ENCODE measurements at regions not wholly inside any gene's neighbourhood (a gene's known extent, or its start where the extent isn't known, plus 50 kb on each side); places are given as distances from the start of the nearest gene placed in this dataset.
"Not testable (repeated sequence)": the region's sequence is repeated elsewhere in the genome, so short reads cannot be mapped to it uniquely, and the experiment has no call there.

DNA sequence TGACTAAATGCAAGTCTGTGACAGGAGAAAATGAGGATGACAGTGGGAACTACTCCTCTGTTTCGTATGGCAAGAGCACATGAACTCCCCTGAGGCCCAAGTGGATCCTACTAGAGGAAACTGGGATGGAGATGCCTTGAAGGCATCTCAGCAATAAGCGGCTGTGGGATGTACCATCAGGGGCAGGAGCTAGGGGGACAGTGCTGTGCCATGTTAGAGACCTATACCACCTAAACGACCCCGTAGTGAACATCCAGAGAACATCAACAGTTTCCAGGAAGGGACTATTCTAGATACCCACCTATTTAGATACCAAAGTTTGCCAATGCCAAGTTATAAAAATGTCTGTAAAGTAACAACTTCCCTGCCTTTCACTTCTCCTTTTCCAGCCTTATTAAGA lies 860.8 kb upstream of the ACVR2A start:
- FAIRE-seq (no peak), DNase-seq (ENCODE audit: low read depth) (no peak)
- TF ChIP-seq, protein P1, sequence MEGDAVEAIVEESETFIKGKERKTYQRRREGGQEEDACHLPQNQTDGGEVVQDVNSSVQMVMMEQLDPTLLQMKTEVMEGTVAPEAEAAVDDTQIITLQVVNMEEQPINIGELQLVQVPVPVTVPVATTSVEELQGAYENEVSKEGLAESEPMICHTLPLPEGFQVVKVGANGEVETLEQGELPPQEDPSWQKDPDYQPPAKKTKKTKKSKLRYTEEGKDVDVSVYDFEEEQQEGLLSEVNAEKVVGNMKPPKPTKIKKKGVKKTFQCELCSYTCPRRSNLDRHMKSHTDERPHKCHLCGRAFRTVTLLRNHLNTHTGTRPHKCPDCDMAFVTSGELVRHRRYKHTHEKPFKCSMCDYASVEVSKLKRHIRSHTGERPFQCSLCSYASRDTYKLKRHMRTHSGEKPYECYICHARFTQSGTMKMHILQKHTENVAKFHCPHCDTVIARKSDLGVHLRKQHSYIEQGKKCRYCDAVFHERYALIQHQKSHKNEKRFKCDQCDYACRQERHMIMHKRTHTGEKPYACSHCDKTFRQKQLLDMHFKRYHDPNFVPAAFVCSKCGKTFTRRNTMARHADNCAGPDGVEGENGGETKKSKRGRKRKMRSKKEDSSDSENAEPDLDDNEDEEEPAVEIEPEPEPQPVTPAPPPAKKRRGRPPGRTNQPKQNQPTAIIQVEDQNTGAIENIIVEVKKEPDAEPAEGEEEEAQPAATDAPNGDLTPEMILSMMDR (IDR thresholded peaks at IDR 0.05; ENCODE audit: insufficient read depth, low read length, severe bottlenecking): no peak
- Histone ChIP-seq H3K4me3 (ENCODE audit: low read depth, low read length) (no peak overlapping the region), H3K36me3 (ENCODE audit: control insufficient read depth, insufficient read depth, low read length) (no peaks in the 10 kb centered on the region), H3K27me3 (ENCODE audit: control insufficient read depth, insufficient read depth, low read length) (no peaks in the 10 kb centered on the region)

DNA sequence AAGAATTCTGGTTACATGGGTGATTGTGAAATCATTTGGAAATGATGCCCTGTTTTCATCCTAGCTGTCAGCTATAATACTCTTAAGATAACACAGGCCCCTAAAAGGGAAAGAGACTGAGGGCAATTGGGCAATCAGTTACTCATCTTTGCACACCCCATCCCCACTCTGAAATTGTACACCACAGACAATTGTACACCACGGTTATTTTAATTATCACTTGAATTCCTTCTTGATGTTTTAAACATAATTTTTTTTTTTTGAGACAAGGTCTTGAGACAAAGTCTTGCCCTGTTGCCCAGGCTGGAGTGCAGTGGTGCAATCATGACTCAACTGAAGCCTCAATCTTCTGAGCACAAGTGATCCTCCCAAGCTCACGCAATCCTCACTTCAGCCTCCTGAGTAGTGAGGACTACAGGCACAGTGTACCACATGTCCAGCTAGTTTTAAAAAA lies 862.4 kb upstream of the ACVR2A start:
- TF ChIP-seq, protein P1 (IDR thresholded peaks at IDR 0.05; ENCODE audit: insufficient read depth, low read length, severe bottlenecking): no peak
- DNase-seq (ENCODE audit: low read depth) (peak; percentile 86), FAIRE-seq (no peak)
- Histone ChIP-seq H3K4me3 (ENCODE audit: low read depth, low read length) (no peak overlapping the region), H3K36me3 (ENCODE audit: control insufficient read depth, insufficient read depth, low read length) (no peaks in the 10 kb centered on the region), H3K27me3 (ENCODE audit: control insufficient read depth, insufficient read depth, low read length) (no peaks in the 10 kb centered on the region)

DNA sequence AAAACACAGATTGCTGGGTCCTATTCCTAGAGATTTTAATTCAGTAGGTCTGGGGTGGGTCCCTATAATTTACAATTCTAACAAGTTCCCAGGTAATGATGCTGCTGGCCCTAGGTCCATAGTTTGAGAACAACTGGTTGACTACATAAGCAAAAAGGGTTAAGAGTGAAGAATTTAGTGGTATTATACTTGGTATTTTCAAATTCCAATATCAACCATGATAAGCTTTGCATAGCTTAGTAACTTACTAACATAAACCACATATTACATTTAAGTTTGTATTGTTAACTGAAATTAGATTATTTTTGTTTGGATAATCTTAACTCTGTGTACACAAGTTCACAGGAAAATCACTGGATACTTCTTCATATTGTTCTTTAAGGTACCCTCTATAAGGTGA lies 862.9 kb upstream of the ACVR2A start:
- H3K4me3 ChIP-seq (ENCODE audit: low read depth, low read length): no peak overlapping the region
- DNase-seq (ENCODE audit: low read depth): no peak
- no peak for FAIRE-seq
- no peaks in the 10 kb centered on the region for H3K36me3 ChIP-seq (ENCODE audit: control insufficient read depth, insufficient read depth, low read length)
- H3K27me3 ChIP-seq (ENCODE audit: control insufficient read depth, insufficient read depth, low read length): no peaks in the 10 kb centered on the region
- TF ChIP-seq, protein P1 (IDR thresholded peaks at IDR 0.05; ENCODE audit: insufficient read depth, low read length, severe bottlenecking): no peak

DNA sequence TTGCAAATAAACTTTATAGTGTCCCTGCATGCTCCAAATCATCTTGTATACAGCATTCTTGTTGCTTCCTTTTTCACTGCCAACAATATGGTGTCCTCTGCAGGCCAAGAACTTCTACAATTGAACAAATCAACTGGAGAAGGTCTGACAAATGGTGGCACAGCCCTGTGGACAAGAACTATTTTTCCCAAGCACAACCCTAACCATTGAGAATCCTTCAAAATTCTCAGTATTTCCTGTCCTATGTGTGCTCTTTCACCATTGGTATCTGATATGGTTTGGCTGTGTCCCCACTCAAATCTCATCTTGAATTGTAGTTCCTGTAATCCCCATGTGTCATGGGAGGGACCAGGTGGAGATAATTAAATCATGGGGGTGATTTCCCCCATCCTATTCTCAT lies 865.1 kb upstream of the ACVR2A start:
- TF ChIP-seq, protein P1 (IDR thresholded peaks at IDR 0.05; ENCODE audit: insufficient read depth, low read length, severe bottlenecking): no peak
- no peak for FAIRE-seq

DNA sequence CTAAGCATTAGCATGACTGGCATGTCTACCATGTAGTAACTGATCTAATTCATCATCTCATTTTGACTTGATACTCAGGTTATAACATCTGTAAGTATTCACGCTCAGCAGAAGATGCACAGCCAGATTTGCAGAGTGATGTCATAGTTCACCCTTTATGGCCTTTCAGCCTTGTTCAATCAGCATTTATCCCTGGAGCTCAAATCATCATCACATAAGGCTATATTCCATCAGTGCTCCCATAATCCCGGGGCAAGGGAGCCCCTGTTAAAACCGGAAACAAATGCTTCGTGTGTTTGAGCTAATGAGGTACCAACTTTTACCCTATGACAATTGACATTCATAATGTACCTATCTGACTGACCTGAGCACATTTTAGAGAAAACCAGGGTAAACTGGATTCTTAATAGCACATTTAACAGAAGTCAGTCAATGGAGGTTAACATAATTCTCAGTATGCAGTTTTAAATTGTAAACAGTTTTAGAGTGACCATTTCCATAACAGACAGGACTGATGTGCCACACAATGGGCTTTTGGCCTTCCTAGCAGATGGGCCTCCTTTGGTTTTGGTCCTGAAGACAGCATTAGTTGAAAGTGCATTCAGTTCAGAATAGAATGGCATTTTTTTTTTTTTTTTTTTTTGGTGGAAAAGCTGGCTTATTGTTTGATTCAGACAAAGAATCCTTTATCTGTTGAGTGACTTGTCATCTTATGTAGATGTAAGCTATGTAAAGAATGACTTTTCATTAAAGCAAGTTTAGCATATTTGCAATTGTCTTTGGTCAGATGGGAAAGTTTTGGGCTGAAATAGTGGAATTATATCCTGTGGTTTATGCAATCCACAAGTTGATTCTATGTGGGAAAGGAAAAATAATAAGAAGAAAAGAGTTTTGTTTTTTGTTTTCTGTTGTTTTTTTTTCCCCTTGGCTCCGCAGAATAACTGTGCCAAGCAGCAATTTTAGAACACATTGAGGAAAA lies 866.0 kb upstream of the ACVR2A start:
- H3K4me3 ChIP-seq (ENCODE audit: low read depth, low read length): no peak overlapping the region
- H3K27me3 ChIP-seq (ENCODE audit: control insufficient read depth, insufficient read depth, low read length): no peaks in the 10 kb centered on the region
- TF ChIP-seq, protein P1 (IDR thresholded peaks at IDR 0.05; ENCODE audit: insufficient read depth, low read length, severe bottlenecking): no peak
- no peaks in the 10 kb centered on the region for H3K36me3 ChIP-seq (ENCODE audit: control insufficient read depth, insufficient read depth, low read length)
- FAIRE-seq (no peak), DNase-seq (ENCODE audit: low read depth) (no peak)

More for the DNA sequence above, 865.1 kb upstream of the ACVR2A start:
- Histone ChIP-seq H3K4me3 (ENCODE audit: low read depth, low read length) (no peak overlapping the region), H3K36me3 (ENCODE audit: control insufficient read depth, insufficient read depth, low read length) (no peaks in the 10 kb centered on the region), H3K27me3 (ENCODE audit: control insufficient read depth, insufficient read depth, low read length) (no peaks in the 10 kb centered on the region)
- DNase-seq (ENCODE audit: low read depth): no peak

DNA sequence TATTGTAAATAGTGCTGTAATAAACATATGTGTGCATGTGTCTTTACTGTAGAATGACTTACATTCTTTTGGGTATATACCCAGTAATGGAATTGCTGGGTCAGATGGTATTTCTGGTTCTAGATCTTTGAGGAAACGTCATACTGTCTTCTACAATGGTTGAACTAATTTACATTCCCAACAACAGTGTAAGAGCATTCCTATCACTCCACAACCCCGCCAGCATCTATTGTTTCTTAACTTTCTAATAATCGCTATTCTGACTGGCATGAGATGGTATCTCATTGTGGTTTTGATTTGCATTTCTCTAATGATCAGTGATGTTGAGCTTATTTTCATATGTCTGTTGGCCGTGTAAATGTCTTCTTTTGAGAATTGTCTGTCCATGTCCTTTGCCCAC lies 873.8 kb upstream of the ACVR2A start:
- H3K27me3 ChIP-seq (ENCODE audit: control insufficient read depth, insufficient read depth, low read length); H3K36me3 ChIP-seq (ENCODE audit: control insufficient read depth, insufficient read depth, low read length); H3K4me3 ChIP-seq (ENCODE audit: low read depth, low read length); DNase-seq (ENCODE audit: low read depth); FAIRE-seq: not testable (repeated sequence)

DNA sequence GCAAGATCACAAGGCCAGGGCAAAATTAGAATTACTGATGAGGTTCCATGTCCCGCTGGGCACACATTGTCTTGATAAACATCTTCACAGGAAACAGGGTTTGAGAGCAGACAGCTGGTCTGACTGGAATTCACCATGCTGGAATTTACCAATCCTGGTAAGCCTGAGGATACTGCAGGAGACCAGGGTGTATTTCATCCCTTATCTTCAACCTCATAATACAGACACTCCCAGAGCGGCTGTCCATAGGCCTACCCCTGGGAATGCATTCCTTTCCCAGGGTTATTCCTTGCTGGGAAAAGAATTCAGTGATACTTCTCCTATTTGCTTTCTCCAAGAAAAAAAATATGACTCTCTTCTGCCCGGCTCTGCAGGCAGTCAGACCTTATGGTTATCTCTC lies 875.1 kb upstream of the ACVR2A start:
- FAIRE-seq; H3K4me3 ChIP-seq (ENCODE audit: low read depth, low read length); H3K36me3 ChIP-seq (ENCODE audit: control insufficient read depth, insufficient read depth, low read length); DNase-seq (ENCODE audit: low read depth); H3K27me3 ChIP-seq (ENCODE audit: control insufficient read depth, insufficient read depth, low read length): not testable (repeated sequence)

All from bronchial epithelial cell (primary cell).